ENCODE measurements at regions not wholly inside any gene's neighbourhood (a gene's known extent, or its start where the extent isn't known, plus 50 kb on each side); places are given as distances from the start of the nearest gene placed in this dataset.

- TF ChIP-seq CTCF (conservative IDR thresholded peaks at IDR 0.05 in 1 of 2, IDR thresholded peaks at IDR 0.05 in 1 of 2; ENCODE audit: extremely low read depth in 1 of 2, insufficient read depth in 1 of 2, low read depth in 1 of 2, low read length in 2 of 2): no peak
- TF ChIP-seq EZH2 (IDR thresholded peaks at IDR 0.05; ENCODE audit: borderline replicate concordance, low read length): no peak
Observed at GRCh38 chr5:6201631-6202030, 176.7 kb downstream of the MED10 start.

Data from mammary epithelial cell (primary cell).